Activated CD8-positive, alpha-beta T cell treated with anti-CD3 and anti-CD28 coated beads, Interleukin-2, amount 10 ng/mL, durations not matched to agents 7 days and 5 days (primary cell): ENCODE measurements at regions not wholly inside any gene's neighbourhood (a gene's known extent, or its start where the extent isn't known, plus 50 kb on each side); places are given as distances from the start of the nearest gene placed in this dataset.
A peak's percentile ranks its signal among the peaks of the same experiment; 100 is the strongest.

Experiments used
- ATAC-seq: fragments of 150-1000 bp; cut with Tn5 transposase; one replicate; pipeline ENCODE4 v1.10.0; 2021; ENCODE audit warnings: moderate library complexity
- CTCF ChIA-PET: fragments of 350-600 bp; sonication (Branson Sonifier 250); formaldehyde crosslinking; loops from one replicate; lab custom pipeline; 2021; ENCODE audit warnings: antibody characterized with exemption; lab: Charles Lee
- POLR2A ChIA-PET: fragments of 350-600 bp; sonication (Branson Sonifier 250); formaldehyde crosslinking; loops from one replicate; lab custom pipeline; 2021; ENCODE audit warnings: antibody characterized with exemption; lab: Charles Lee
- DNase-seq: peaks from one replicate; pipeline ENCODE4 v3.0.0-alpha.2; 2020
- H3K27ac Mint-ChIP-seq: one replicate; pipeline ENCODE4 v1.8.0; 2021; ENCODE audit warnings: mild to moderate bottlenecking, mixed read lengths
- H3K27me3 Mint-ChIP-seq: one replicate; pipeline ENCODE4 v1.8.0; 2021; ENCODE audit warnings: low read depth, mixed read lengths
- H3K36me3 Mint-ChIP-seq: one replicate; pipeline ENCODE4 v1.8.0; 2021; ENCODE audit warnings: low read depth, mixed read lengths
- H3K4me1 Mint-ChIP-seq: one replicate; pipeline ENCODE4 v1.8.0; 2021; ENCODE audit warnings: low read depth, mixed read lengths
- H3K4me3 Mint-ChIP-seq: one replicate; pipeline ENCODE4 v1.8.0; 2021; ENCODE audit warnings: mild to moderate bottlenecking, mixed read lengths
- H3K9me3 Mint-ChIP-seq: one replicate; pipeline ENCODE4 v1.8.0; 2022; ENCODE audit warnings: mixed read lengths; ENCODE audit not compliant: insufficient read depth

DNA sequence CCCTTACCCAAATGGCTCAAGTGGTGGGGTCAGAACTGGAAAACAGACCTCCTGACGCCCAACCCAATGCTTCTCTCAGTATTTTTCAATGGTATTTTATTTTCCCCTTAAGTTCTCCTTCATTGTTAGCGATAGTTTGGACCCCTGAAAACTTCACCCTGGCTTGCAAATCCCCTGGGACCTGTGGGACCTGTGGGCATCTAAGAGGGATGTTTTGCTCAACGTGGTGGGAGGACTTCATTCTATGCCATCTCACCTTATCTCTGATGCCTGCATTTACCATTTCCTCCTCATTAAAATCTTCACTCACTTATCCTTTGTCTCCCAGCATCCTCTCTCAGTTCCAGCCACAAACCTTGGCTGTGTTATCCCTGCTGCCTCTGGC is 59.4 kb upstream of the GZMB start:
- Mint-ChIP-seq H3K4me1 (peaks cover 38% of the 10 kb centered on the region), H3K36me3 (peaks cover 4% of the 10 kb centered on the region), H3K27ac (no peak overlapping the region), H3K4me3 (peak overlapping the region; percentile 62), H3K9me3 (no peaks in the 10 kb centered on the region), H3K27me3 (no peaks in the 10 kb centered on the region)
- DNase-seq: no peak
- peak; percentile 2 for ATAC-seq
- ChIA-PET CTCF (interaction anchor here (0.9 to 6.5 kb wide), 15 partner anchors 12 to 256 kb away, joined by 3 to 87 read pairs (median 6); partner anchors contain the start of gene GZMB), POLR2A (interaction anchor here (0.6 to 3.3 kb wide), 13 partner anchors 13 to 1371 kb away, joined by 3 to 25 read pairs (median 5); partner anchors contain the start of genes GZMB and RNF31)

DNA sequence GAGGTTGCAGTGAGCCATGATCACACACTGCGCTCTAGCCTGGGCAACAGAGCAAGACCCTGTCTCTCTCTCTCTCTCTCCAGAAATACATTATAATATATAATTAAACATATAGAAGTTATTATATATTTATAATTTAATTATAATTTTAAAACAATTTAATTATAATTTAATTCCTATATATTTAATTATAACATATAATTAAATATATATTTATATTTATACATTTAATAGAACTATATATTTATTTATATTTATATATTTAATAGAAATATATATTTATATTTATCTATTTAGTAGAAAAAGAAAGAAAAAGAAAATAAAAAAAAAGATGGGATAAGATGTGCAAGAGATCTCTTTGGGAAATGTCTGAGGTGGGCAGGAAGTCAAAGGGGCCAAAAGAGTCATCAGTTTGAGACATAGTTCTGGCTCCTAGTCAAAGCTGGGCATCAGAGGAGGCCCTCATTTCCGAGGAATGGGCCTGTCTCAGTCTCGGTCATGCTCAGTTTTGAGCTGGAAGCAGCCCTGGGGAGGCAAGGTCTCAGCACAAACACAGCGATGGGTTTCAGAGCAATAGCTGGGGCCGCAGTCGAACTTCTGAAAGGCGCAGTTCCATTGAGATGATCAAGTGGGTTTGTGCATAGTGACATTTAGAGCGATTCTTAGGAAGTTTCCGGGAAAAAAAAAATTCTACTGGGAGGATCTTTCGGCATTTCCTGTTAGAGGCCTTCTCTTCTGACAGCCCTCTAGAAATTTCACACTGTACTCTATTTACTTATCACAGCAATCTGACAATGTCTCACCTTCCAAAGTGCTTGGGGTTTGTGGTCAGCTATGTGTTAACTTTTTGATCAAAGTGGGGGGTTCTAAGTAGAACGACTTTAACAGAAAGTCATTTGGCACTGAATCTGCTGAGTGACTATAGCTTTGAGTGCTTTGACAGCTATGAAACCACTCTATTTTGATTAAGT is 58.7 kb upstream of the GZMB start:
- peak; percentile 85 for ATAC-seq
- Mint-ChIP-seq H3K36me3 (no peaks in the 10 kb centered on the region), H3K4me1 (peaks cover 38% of the 10 kb centered on the region), H3K27me3 (no peaks in the 10 kb centered on the region), H3K9me3 (no peaks in the 10 kb centered on the region), H3K4me3 (peak overlapping the region; percentile 62), H3K27ac (no peak overlapping the region)
- POLR2A ChIA-PET: interaction anchor here (0.6 to 3.3 kb wide), 12 partner anchors 13 to 1371 kb away, joined by 3 to 25 read pairs (median 5); partner anchors contain the start of genes GZMB and RNF31
- CTCF ChIA-PET: interaction anchor here (0.7 to 6.5 kb wide), 16 partner anchors 11 to 256 kb away, joined by 3 to 87 read pairs (median 6); partner anchors contain the start of gene GZMB
- DNase-seq: peak; percentile 85

DNA sequence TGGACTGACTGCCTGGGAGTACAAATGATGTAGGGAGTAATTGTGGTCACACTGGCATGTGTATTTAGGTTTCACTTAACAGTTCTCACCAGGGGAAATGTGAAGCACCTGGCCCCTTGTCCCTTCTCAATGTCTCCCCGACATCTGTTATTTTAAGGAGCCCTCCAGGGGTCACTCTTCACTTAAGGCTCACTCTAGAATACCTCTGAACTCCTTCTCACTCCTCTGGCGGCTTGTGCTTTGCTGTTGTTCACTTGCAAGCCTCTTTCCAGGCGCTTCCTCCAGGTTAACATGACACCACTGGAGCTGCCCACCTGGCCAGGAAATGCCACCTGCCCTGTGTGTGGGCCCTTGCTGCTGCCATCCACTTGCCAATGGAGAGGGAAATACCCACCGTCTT is 56.5 kb upstream of the GZMB start:
- CTCF ChIA-PET: interaction anchor here (0.9 to 6.5 kb wide), 12 partner anchors 9 to 443 kb away, joined by 3 to 87 read pairs (median 8); partner anchors contain the start of gene GZMH

DNA sequence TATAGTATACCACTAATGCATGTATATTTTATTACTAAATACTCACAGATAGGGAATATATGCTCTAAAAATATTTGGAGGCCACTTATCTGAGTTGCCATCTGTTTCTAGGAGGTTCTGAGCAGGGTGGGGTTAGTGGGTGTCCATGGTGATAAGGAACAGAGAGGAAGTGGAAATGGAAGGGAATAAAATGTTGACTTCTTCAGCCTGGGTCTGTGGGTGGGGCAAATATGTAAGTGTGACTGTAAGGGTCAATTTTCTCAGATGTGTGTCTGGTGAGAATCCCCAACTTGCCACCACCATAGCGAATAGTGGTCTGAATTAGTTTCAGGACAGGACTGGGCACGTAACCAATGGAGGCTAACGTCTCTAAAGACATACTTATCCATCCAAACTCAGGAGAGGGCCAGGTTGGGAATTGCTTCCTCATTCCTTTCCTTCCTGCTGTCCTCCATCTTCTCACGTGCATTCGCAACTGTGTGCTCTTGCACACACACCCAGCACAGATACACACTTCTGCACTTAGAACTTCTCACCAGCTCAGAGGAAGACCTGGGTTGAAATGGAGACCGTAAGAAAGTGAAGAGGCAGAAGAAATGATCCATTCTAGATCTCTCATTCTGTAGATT is 54.2 kb upstream of the GZMB start:
- peaks cover 46% of the 10 kb centered on the region for H3K4me1 Mint-ChIP-seq

More for the DNA sequence above, 56.5 kb upstream of the GZMB start:
- H3K27me3 Mint-ChIP-seq: no peaks in the 10 kb centered on the region
- H3K4me3 Mint-ChIP-seq: no peak overlapping the region
- H3K27ac Mint-ChIP-seq: peak overlapping the region; percentile 54
- DNase-seq (peak; percentile 59), ATAC-seq (no peak)
- no peaks in the 10 kb centered on the region for H3K36me3 Mint-ChIP-seq
- POLR2A ChIA-PET: interaction anchor here (1.6 kb wide), 1 partner anchor 56 kb away, joined by 6 read pairs; the partner anchor contains the start of gene GZMB
- H3K9me3 Mint-ChIP-seq: no peaks in the 10 kb centered on the region
- H3K4me1 Mint-ChIP-seq: peaks cover 46% of the 10 kb centered on the region

More for the DNA sequence above, 54.2 kb upstream of the GZMB start:
- ChIA-PET POLR2A (no interaction called here), CTCF (interaction anchor here (1.7 to 6.5 kb wide), 3 partner anchors 8 to 79 kb away, joined by 9 to 87 read pairs (median 13); partner anchors contain the start of gene GZMH)
- Mint-ChIP-seq H3K27me3 (no peaks in the 10 kb centered on the region), H3K9me3 (no peaks in the 10 kb centered on the region), H3K4me3 (no peak overlapping the region), H3K36me3 (no peaks in the 10 kb centered on the region), H3K27ac (no peak overlapping the region)
- no peak for ATAC-seq
- DNase-seq: no peak
